LNCaP clone FGC (cell line): ENCODE measurements at regions not wholly inside any gene's neighbourhood (a gene's known extent, or its start where the extent isn't known, plus 50 kb on each side); places are given as distances from the start of the nearest gene placed in this dataset.

ENCODE experiments used
- DNase-seq: peaks from one replicate; pipeline ENCODE4 v3.0.0-alpha.2; 2011; ENCODE audit warnings: low read depth
- H3K4me3 ChIP-seq: 2 replicates; pipeline ENCODE4 v1.5.1; 2011; ENCODE audit warnings: mild to moderate bottlenecking, low read depth, low read length, control low read depth
- TF ChIP-seq, protein P1 (sequence below): IDR thresholded peaks from 2 replicates; pipeline ENCODE4 v1.5.1; 2012; ENCODE audit warnings: mild to moderate bottlenecking; ENCODE audit not compliant: control insufficient read depth, insufficient read depth; ENCODE audit errors: extremely low read depth

DNA sequence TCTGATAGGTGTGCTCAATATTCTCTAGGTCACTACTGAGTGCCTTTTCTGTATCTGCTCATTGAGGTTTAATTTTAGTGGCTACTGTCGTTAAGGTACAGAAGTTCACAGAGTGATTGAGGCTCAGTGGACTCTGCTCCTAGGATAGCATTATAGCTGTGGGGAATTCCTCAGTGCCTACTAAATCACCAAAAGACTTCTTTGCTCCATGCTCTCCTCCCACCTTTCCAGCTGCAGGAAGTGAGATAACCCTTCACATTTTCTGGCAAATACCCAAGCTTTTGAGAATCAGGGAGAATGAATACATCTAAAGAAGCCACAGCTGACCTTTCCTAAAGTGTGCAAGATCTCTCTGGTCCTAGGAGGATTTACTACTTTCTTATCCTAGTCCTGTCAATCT, 95.2 kb upstream of the FSIP2 start:
- H3K4me3 ChIP-seq: no peak overlapping the region
- DNase-seq: no peak
- TF ChIP-seq, protein P1, sequence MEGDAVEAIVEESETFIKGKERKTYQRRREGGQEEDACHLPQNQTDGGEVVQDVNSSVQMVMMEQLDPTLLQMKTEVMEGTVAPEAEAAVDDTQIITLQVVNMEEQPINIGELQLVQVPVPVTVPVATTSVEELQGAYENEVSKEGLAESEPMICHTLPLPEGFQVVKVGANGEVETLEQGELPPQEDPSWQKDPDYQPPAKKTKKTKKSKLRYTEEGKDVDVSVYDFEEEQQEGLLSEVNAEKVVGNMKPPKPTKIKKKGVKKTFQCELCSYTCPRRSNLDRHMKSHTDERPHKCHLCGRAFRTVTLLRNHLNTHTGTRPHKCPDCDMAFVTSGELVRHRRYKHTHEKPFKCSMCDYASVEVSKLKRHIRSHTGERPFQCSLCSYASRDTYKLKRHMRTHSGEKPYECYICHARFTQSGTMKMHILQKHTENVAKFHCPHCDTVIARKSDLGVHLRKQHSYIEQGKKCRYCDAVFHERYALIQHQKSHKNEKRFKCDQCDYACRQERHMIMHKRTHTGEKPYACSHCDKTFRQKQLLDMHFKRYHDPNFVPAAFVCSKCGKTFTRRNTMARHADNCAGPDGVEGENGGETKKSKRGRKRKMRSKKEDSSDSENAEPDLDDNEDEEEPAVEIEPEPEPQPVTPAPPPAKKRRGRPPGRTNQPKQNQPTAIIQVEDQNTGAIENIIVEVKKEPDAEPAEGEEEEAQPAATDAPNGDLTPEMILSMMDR: no peak

DNA sequence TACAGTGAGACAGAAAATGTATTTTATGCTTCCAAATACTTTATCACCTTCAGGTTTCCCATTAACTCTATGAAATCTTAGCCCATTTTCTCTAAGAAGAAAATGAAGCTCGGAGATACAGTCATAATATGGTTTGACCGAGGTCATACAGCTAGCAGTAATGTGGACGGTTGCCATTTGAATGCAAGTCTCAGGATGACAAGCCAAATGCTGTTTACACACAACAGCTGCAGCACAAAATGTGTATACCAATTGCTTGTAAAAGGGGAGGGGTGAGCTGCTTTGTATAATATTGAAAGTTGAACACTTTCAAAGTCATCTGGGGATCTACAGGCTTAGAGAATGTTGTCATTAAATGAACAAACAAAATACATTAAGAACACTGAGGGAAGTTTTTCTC, 93.8 kb upstream of the FSIP2 start:
- H3K4me3 ChIP-seq: no peak overlapping the region
- TF ChIP-seq, protein P1: no peak
- DNase-seq: peak; percentile 3

DNA sequence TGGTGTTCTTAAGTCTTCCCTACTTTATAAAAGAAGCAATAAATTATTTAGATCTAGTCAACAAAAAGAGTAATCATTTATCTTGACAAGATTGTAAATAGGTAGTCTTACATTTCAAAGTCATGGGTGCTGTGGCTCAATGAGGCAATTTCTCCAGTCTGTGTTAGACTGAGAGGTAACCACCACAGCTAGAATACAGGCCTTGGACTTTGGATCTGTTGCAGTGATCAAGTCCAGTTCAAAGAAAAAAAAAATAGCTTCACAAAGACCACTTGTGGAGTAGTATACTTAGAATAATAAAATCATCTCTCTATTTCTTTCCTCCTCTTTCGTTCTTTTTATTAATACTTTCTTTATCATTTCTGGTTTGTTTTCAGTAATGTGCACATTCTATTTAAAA, 93.1 kb upstream of the FSIP2 start:
- no peak overlapping the region for H3K4me3 ChIP-seq
- TF ChIP-seq, protein P1: no peak
- DNase-seq: no peak

- no peak for DNase-seq
- TF ChIP-seq, protein P1: no peak
- H3K4me3 ChIP-seq: no peak overlapping the region
Measured at GRCh38 chr2:185658750-185659149, 79.9 kb upstream of the FSIP2 start.

GRCh38 chr2:185663811-185664210, 74.8 kb upstream of the FSIP2 start:
- DNase-seq: no peak
- no peak overlapping the region for H3K4me3 ChIP-seq
- TF ChIP-seq, protein P1: no peak

GRCh38 chr2:185664384-185664783, 74.2 kb upstream of the FSIP2 start:
- H3K4me3 ChIP-seq: no peak overlapping the region
- TF ChIP-seq, protein P1: no peak
- no peak for DNase-seq

GRCh38 chr2:185665251-185665814, 73.3 kb upstream of the FSIP2 start:
- TF ChIP-seq, protein P1: no peak

More at GRCh38 chr2:185665251-185665814, 73.3 kb upstream of the FSIP2 start:
- no peak overlapping the region for H3K4me3 ChIP-seq
- no peak for DNase-seq
